IPS-NIHi7 (cell line): ENCODE measurements at regions not wholly inside any gene's neighbourhood (a gene's known extent, or its start where the extent isn't known, plus 50 kb on each side); places are given as distances from the start of the nearest gene placed in this dataset.
"Not testable (repeated sequence)": the region's sequence is repeated elsewhere in the genome, so short reads cannot be mapped to it uniquely, and the experiment has no call there.

Source experiments
- DNase-seq: peaks from one replicate; pipeline ENCODE4 v3.0.0; 2012; ENCODE audit warnings: mixed read lengths; ENCODE audit errors: extremely low spot score

DNA sequence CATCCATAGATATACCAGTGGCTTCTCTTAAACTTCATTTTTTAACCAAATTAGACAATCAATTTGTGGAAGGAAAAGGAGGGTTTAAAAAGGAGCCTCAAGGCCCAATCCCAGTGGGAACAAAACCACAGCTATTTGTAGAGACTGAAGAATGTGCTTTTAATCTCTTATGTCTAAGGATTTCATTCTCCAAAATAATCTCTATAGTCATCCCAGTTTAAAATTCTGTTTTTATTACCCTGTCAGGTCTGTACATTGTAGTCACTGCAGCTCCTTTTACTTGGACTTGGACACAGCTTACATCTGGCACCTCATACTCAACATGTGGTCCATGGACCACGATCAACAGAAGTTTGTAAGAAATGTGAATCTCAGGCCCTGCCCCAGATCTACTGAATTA, 152.1 kb upstream of the STMND1 start:
- no peak for DNase-seq

DNA sequence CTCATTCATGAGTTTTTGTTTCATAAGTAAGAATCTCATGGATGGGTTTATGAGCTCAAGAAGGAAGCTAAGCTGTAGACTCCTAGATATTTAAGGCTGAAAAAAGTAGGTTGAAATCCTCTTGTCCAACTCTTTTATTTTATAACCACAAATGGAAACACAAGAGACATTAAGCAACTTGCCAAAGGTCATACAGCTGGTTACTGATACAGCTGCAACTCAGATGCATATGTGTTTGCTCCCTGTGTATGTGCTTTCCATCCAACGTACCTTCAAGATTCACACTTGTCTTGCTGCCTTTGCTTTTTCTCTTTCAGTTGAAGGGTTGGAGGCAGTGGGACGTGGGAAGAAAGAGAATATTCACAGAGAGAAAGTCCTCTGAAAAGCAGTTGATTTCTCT, 153.5 kb upstream of the STMND1 start:
- no peak for DNase-seq

DNA sequence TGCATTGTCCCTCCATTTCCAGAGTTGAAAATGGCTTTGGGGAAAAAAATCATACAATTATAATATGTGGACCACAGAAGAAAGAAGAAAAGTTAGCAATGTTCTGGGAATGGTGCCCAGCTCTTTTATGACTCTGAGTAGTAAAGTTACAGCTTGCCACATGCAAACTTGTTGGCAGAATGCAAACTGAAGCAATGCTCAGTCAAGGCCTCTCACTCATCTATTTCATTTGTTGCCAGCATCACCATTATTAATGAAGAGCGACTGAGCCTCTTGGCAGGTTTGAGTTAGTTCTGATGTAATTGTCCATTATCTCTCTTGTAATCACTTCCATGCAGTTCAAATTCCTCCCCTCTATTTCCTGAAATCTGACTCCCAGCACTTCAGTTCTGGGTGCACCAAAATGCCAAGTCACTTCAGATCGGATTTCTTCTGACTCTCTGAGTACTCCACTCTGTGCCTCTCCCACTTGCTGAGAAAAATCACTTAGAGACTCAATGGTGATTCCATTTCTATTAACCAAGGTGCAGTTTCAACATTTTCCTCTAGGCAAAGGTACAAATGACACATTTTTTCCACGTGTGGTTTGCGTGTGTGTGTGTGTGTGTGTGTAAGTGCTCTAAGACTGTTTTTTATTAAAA, 154.4 kb upstream of the STMND1 start:
- DNase-seq, result peak; percentile 30

DNA sequence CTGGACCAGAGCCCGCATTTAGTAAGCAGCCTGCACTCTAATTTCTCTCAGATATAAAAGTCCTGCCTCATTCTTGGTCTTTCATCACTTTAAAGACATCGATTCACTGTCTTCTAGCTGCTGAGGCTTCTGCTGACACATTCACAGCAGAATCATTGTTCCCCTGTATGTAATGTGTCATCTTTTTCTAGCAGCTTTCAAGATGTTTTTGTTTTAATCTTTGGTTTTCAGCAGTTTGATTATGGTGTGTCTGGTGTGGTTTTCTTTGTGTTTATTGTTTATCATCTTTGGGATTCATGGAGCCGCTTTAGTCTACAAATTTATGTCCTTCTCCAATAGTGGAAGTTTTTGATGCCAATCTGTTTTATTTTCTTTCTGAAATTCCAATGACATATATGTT, 157.3 kb upstream of the STMND1 start:
- DNase-seq, result no peak

DNA sequence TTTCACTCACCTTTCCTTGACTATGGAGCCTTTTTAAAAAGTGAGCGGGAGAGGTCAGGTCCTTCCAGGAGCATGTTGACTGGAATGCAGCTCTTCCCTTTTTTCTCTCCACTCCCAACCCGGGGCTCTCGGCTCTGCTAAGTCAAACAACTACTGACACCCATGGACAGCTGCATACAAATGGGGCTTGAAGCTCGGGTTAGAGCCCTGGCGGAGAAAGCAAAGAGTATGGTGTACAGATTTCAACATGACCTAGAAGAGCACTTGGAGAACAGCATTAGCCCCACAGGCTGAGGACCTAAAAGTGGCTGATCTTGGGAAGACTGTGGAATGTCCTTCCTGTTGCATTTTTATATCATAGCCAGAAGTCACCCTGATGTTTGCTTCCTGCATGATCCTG, 162.0 kb upstream of the STMND1 start:
- DNase-seq, result no peak

DNA sequence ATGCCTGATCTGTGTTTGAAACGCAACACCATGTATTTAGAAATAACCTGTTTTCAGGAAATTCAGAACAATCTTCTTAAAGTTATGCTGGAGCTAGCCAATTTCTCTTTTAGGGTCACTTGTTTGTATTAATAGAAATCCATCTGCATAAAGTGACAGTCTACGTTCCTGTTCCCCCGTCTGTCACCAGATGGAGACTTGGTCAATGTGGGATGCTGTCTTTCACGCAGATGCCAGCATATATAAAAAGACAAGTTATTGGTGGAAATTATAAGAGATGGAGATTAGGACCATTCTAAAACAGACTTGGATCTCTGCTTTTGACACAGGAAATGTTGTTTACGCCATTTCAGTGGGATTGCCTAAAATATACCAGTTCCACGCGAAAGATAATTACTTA, 162.5 kb upstream of the STMND1 start:
- no peak for DNase-seq

DNA sequence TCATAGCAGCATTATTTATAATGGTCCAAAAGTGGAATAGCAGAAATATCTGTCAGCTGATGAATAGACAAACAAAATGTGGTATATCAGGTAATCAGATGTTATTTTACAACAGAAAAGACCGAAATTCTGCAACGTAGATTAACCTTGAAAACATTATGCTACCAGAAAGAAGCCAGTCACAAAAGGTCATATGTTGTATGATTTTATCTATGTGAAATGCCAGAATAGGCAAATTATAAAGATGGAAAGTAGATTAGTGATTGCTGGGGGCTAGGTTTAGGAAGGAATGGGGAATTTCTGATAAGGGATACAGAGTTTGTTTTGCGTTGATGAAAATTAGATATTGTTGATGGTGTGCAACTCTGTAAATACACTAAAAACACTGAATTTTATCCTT, 165.0 kb upstream of the STMND1 start:
- DNase-seq, result no peak

DNA sequence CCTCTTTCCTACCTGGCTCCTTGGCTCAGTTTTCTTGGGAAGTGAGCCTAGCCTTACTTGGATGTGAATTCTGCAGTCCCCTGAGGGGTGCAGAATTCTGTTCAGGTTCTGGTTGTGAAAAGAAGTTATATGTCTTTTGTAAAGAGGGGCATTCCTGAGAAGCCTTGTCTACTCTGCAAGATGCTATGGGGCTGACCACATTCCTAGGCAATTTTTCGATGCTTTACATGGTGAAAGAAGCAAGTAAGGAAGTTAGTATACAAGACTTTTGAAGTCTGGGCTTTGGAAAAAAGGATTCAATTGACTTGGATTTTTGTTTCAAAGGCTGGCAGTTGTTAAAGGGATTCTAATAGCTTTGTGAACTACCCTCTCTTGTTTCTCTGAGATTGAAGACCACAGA, 167.9 kb upstream of the STMND1 start:
- no peak for DNase-seq

DNA sequence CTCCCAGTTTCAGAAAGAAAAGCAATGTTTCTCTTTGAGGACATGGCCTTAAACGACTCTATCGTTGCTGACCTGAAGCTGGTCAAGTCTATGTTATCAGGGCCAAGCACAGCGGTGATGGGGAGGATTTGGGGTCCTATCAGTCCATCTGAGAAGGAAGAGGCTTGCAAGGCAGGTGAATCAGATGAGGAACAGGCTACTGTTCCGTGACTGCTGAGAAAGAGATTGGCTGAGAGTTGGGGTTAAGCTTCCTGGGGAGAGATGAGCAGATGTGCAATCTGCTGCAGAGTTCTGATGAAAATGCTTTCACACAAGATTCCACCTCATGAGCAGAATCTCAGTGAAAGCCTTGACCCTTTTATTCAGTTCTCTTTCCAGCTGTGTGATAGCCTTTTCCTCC, 168.3 kb upstream of the STMND1 start:
- DNase-seq, result no peak

DNA sequence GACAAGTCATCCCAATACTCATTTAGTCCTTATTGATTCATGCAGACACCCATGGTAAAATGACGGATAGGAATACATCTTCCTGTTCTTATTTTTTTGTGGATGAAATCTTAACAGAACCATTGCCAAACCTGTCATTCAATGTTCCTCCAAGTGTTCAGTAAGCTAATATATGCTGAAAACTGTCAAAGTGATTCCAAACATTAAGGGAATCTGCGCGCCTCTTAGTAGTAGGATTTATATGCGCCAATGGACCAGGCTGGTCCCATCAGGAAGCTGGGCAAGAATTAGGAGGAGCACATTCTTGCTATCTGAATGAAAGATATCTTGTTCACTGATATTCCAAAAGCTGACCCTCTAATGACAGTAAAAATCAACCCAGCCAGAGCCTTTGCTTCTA, 168.9 kb upstream of the STMND1 start:
- DNase-seq, result no peak

DNA sequence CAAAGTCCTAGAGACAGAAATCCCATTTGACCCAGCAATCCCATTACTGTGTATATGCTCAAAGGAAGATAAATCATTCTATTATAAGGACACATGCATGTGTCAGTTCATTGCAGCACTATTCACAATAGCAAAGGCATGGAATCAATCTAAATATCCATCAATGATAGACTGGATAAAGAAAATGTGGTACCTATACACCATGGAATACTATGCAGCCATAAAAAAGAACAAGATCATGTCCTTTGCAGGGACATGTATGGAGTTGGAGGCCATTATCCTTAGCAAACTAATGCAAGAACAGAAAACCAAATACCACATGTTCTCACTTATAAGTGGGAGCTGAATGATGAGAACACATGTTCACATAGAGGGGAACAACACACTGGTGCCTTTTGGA, 169.8 kb upstream of the ATXN1 start:
- DNase-seq, result not testable (repeated sequence)

DNA sequence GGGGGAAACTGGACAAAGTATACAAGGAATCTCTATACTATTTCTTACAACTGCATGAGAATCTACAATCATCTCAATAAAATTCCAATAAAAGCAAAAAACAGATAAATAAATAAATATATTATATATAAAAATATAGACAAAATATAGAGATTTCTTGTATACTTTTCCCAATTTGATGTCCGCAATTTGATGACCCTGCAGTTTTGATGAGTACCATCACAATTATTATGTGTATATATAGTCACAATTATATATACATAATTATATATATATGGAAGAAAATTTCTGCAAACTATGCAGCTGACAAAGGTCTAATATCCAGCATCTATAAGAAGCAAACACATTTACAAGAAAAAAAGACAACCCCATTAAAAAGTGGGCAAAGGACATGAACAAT, 169.2 kb upstream of the ATXN1 start:
- no peak for DNase-seq

DNA sequence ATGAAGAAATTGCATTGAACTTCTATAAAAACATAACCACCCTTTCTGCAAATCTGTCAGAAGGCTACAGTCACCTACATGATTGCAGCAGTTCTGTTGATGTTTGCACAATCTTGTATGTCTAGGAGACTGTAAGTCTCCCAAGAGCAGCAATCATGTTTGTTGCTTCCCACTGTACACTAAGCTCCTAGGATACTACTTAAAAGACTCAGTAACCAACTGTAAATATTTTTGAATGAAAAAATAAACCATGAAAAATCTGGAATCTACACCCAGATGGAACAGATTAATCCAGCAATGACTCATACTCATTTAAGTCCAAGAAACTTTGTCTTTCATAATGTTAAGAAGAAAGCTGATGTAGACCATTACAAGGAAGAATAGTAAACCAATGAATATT, 168.5 kb upstream of the ATXN1 start:
- DNase-seq, result no peak

DNA sequence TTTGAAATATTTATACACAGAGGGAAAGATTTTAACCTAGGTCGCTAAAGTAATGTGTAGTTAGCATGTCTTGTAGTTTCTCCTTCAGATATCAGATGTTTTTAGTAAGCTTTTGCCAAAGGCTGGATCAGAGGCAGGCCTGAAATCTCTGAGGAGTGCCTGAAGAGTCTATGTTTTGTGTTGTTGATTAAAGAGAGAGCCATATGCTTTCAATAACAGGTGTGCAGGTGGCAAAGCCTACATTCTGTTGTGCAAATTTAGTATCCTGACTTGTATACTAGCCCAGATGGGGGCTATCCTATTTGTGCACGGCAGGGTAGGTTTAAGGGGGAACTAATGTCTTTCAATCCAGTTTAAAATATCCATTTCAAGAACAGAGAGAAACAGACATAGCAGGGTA, 167.1 kb upstream of the ATXN1 start:
- no peak for DNase-seq

DNA sequence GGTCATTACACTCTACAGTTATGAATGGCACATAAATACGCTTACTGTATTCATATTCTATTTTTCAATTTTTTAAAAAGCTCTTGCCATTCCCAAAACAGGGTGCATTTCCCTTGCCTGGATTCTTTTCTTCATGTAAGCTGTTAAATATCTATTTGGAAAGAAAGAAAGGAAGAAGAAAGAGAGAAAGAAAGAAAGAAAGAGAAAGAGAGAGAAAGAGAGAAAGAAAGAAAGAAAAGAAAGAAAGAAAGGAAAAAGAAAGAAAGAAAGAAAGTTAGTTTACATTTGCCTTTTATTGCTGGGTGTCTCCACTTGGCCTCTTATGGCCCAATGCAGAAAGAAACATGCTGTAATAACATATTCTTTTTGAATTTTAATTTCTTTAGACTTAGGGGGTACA, 165.9 kb upstream of the ATXN1 start:
- no peak for DNase-seq

DNA sequence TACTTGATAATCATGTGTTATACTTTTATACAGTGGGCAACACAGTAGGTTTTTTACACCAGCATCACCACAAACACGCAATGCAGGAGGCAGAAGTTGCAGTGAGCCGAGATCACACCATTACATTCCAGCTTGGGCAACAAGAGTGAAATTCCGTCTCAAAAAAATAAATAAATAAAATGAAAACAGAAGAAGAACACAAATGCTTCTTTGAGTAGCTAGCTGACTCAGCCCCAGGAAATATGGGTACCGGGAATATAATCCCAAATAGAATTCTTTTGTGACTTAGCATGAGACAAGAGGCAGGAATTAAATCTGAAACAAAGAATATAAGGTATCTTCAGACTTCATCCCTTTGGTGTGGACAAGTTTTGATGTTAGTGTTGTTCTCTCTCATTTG, 164.2 kb upstream of the ATXN1 start:
- no peak for DNase-seq

DNA sequence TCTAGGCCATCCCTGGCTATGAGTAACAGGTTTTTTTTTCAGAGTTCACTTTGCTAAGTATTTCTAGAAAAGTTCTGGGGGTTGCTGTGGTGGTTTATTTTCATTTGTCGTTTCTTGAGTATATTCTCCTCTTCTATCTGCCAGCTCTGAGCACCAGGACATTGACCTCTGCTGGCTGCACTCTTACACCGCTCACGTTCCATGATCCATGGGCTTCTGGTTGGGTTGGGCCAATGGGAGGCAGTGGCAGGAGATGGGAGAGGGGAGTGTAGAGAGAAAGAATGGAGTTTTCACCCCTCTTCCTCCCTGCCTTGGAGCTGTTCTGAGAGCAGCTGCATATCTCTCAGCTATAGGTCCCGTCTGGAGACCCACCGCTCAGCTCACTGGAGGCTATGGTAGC, 161.0 kb upstream of the ATXN1 start:
- no peak for DNase-seq

DNA sequence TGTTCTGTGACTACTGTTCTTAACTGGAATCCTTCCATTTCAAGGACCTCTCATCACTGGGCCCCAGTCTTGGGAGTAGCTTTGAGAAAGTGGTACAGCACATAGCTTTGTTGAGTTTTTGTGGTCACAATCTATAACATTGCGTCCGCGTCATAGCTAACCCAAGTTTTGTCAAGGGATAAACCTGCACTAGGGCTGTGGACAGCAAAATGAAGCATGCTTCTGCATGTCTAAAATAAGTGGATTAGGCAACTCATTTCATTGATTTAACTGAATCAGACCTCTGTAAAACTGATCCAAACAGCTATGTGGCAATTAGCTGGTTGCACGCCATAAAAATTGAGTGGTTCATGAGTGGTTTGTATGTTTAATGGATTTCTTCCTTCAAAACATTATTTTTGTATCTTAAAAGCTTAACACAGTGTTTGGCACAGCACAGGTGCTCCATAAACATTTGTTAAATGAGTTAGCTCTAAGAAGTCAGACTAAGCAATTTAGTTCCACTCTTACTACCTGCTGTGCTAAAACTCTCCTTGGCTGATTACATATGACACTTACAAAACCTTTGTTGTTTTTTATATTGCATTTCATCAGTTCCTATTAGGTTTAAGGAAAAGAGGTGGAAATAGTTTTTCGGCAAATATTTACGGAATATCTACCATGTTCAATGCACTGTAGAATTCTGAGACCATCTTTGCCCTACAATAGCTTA, 160.3 kb upstream of the ATXN1 start:
- DNase-seq, result no peak

DNA sequence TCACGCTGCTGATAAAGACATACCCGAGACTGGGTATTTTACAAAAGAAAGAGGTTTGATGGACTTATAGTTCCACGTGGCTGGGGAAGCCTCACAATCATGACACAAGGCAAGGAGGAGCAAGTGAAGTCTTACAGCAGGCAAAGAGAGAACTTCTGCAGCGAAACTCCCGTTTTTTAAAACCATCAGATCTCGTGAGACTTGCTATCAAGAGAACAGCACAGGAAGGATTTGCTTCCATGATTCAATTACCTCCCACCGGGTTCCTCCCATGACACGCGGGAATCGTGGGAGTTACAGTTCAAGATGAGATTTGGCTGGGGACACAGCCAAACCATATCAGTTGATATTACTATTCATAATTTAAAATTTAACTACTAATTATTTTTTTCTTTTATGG, 157.3 kb upstream of the ATXN1 start:
- DNase-seq, result no peak

DNA sequence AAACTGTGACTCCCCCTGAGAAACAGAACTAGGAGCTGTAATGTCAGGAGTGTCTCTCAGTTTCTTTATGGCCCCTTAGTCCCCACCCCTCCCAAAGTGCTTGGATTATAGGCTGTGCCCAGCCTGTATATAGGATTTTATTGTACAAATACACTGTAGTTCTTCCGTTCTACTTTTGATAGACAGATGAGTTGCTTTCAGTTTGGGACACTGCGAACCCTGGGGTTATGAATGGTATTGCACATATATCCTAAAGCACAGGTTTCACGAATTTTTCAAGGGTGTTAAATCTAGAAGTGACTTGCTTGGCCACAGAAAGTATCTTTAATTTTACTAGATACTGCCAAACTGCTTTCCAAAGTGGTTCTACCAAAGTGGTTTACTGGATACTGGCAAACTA, 152.9 kb upstream of the ATXN1 start:
- DNase-seq, result no peak

DNA sequence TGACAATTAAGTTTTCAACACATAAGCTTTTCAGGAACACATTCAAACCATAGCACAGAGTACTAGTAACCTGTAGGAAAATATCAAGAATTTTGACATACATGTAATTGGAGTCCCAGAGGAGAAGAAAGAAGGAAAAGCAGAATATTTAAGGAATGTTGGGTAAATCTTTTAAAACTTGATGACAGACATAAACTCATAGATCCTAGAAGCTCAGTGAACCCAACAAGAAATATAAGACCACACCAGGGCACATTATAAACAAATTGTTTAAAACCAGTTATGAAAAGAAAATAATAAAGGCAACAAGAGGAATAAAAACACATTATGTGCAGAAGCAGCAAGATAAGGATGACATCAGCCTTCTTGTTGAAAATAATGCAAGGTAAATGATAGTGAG, 151.5 kb upstream of the ATXN1 start:
- DNase-seq, result no peak

DNA sequence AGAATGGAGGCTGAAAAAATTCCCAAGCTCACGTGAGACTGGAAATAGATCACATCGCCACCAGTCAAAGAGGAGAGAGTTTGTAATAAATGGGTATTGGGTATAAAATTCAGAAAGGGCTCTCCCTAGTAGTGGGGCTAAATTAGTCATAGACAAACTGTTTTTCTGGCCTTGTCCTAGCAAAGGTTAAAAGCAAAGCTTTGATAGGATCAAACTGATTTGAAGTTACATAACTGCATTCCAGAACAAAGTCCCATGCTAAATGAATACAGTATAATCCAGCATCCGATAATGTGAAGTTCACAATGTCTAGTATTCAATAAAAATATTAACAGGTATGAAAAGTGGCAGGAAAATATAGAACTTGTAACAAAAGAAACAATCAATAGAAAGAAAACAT, 149.8 kb upstream of the ATXN1 start:
- no peak for DNase-seq

DNA sequence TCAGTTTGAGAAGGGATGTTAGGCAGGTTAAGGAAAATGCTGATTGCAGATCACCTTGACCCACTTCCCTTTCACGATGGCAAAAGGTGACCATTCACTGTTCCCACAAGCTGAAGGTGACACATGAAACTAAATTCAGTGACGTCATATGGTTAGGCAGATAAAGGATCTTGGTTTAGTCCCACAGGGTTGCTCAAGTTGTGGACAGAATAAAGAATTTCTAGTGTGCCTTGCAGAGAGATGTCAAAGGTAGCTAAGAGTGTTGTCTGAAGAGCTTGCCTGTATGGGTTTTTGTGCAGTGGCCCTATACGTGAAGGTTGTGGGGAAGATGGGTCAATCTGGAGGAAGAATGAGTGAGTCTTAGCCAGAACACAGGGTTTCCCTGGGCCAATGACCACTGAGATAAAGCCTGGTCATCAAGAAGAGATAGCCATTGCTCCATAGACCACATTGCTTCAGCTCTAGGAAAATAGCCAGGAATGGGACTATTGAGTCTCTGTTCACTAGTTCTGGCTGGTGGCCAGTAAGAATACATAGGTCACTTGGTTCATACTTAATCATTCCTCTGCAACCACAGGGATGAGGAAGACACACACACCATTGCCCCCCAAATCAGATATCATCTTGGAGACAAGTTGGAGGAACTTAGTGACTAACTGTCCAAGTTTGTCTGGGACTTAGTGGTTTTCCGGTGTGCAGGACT, 148.5 kb upstream of the ATXN1 start:
- no peak for DNase-seq
